ENCODE measurements at regions not wholly inside any gene's neighbourhood (a gene's known extent, or its start where the extent isn't known, plus 50 kb on each side); places are given as distances from the start of the nearest gene placed in this dataset.

GRCh38 chr2:200063155-200063554 is 107.8 kb downstream of the MAIP1 start:
- TF ChIP-seq CTCF (IDR thresholded peaks at IDR 0.05; ENCODE audit: extremely low read depth in 1 of 2, insufficient read depth in 1 of 2, low read depth in 1 of 2, low read length in 2 of 2) (no peak), JUN (IDR thresholded peaks at IDR 0.05; ENCODE audit: borderline replicate concordance, insufficient read depth, insufficient read length, low read depth) (no peak)

Data from endothelial cell of umbilical vein (primary cell).